CD4-positive, alpha-beta T cell treated with Interleukin-1 beta for 1 hour (primary cell): ENCODE measurements at regions not wholly inside any gene's neighbourhood (a gene's known extent, or its start where the extent isn't known, plus 50 kb on each side); places are given as distances from the start of the nearest gene placed in this dataset.
"Not testable (repeated sequence)": the region's sequence is repeated elsewhere in the genome, so short reads cannot be mapped to it uniquely, and the experiment has no call there.

ENCODE experiments used
- DNase-seq, 2 donors: peaks; one replicate each; pipeline ENCODE4 v3.0.0-alpha.2; 2020 to 2022

DNA sequence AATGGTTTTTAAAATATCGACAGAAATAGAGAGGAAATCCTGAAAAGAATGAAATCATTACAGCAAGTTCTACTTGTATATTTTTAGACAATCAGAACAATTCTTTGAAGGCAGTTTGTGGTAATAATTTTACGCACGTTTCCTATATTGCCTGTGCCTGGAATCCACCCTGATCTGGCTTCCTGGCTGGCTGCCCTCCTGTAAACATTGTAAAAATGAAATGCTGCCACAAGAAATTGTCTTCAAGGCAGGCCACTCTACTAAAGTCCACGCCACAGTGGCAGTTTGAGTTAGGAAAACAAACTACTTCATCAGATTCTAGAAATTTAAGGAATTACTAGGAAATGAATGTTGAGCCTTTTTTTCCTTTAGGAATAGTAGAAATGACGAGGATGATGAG, 454.5 kb upstream of the NR5A2 start:
- DNase-seq = no peak

DNA sequence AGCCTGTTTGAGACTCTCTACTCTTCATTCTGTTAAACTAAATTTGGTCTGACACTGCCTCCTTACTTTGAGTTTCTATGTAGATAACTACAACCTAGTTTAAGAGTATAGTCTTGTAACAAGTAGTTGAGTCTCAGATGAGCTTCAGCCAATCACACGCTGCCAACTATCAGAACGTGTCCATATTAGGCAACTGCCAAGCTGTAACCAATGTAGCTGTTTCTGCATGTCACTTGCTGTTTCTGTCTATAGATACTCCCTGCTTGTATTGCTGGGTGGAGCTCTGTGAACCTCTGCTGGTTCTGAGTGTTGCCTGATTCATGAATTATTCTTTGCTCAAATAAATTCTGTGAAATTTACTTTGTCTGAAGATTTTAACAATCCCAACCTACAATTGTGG, 452.6 kb upstream of the NR5A2 start:
- no peak for DNase-seq

DNA sequence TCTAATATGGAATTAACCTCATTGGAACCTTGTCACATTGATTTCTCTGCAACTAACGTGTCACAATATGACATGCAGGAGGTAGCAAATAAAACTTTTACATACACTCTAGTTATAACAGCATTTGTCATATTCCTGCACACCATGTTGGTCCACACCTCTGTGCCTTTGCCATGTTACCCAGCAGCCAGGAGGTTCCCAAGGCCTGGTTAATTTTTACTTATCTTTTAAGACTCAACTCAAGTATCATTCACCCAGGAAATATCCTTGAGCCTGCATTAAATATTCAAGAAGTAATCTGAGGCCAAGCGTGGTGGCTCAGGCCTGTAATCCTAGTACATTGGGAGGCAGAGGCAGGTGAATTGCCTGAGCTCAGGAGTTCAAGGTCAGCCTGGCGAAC, 447.2 kb upstream of the NR5A2 start:
- no peak for DNase-seq

DNA sequence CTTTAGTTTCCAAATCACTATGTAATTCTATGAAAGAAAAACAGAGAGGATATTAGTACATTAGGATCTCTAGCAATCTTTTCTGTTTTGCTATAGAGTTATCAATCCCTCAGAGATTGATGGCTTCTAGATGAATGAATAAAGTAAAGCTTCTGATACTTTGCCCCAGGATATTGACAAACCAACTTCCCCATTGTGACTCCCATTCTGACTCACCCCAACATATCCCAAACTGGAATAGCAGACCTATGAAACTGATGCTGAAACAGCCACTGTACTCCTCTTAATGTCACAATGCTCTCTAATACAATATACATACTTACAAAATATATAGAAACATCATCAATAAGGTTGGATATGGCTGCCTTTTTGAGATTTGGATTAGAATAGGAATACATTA, 442.1 kb upstream of the NR5A2 start:
- DNase-seq = no peak

DNA sequence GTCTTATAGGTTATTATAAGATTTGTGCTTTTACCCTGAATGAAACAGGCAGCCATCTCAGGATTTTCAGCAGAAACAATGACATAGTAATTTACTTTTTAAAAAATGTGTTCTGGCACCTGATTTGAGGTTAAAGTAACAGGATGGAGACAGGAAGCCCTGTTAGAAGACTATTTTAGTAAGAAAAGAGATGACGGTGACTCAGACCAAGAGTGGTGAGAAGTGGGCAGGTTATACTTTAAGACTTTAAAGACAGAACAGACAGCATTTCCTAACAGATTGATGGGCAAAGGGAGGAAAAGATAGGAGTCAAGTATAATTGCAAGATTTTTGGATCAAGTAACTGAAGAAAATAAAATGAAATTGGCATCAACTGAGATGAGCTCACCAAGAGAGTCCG, 436.8 kb upstream of the NR5A2 start:
- no peak for DNase-seq

DNA sequence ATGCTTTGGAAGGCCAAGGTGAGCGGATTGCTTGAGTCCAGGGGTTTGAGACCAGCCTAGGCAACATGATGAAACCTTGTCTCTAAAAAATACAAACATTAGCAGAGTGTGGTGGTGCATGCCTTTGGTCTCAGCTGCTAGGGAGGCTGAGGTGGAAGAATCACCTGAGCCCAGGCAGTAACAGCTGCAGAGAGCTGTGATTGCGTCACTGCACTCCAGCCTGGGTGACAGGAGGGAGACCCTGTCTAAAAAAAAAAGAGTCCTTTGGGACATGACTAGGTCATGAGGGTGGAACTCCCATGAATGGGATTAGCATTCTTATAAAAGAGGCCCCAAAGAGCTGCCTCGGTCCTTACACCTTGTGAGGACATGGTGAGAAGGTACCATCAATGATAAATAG, 436.0 kb upstream of the NR5A2 start:
- no peak for DNase-seq

DNA sequence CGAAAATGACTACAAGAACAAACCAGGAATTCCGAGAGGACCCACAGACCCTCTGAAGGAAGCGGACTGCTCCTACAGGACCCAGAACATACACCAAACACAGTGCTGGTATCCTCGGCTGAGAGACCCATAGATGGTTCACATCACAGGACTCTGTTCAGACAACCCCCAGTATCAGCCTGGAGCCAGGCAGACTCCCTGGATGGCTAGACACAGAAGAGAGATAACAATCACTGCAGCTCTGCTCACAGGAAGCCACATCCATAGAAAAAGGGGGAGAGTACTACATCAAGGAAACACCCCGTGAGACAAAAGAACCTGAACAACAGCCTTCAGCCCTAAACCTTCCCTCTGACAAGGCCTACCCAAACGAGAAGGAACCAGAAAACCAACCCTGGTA, 434.0 kb upstream of the NR5A2 start:
- DNase-seq = no peak

DNA sequence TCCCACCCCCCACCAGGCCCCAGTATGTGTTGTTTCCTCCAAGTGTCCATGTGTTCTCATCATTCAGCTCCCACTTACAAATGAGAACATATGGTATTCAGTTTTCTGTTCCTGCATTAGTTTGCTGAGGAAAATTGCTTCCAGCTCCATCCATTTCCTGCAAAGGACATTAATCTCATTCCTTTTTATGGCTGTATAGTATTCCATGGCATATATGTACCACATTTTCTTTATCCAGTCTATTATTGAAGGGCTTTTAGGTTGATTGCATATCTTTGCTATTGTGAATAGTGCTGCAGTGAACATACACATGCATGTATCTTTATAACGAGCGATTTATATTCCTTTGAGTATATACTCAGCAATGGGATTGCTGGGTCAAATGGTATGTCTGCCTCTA, 431.1 kb upstream of the NR5A2 start:
- DNase-seq = not testable (repeated sequence)

DNA sequence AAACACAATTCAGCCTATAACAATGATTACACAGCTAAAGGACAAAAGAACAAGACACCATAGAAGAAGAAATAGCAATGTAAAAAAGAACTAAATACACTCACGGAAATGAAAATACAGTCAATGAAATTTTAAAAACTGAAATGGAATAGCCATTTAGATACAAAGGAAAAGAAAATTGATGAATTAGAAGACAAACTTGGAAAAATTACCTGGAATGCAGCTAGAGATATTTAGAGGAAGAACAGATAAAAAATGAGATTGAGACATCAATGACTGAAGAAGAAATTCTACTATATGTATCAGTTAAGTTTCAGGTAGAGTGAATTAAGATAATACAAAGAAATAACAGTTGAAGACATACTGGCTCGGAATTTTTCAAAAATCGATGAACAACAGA, 430.4 kb upstream of the NR5A2 start:
- DNase-seq = no peak

DNA sequence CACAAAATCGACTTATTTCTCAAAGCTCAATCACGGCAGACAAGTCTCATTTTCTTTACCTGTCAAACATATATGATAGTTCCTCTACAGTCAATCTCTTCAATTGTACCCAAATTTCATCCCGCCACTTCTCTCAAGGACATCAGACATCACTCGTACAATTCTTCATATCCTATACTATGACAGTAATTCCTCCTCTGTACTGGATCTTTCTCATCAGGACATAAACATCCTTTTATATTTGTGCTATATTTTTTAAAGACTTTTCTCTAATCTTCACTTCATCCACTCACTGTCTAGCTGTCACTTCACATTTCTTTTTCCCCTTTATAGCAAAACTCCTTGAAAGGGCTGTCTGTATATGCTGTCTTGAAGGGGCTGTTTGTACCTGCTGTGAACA, 419.1 kb upstream of the NR5A2 start:
- DNase-seq = no peak

DNA sequence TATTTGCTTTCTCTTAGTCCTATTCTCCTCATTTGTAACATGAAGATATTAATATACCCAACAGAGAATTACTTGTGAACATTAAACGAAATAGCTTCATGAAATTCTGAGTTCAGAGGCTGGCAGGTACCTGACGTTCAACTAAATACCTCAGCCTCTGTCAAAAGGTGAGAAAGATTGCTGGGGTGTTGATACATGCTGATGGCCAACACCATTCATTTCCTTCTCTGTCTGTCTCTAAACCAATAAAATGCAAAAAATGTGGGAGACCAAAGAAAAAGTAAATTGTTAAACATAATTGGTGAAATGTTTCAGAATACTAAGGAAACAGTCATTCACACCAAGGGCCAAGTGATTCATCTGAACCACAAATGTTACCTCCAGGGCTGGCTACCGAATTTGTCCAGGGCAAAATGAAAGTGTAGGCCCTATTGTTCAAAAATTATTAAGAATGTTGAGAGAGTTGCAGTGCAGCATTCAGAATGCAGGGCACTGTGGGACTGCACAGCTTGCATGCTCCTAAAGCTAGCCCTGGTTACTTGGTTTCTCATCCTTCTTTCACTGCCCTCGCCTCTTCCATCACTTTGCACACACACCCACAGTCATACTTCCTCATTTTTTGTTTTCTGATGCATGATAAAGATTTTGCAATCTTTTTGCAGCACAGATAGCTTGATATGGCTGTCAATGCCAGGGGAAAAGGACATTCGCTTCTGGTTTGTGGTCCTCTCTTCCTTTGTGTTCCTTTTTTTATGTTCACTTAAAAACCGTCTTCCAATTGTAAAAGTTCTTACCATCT, 414.3 kb upstream of the NR5A2 start:
- peak in 1 of 2 donors; percentile 4 for DNase-seq

DNA sequence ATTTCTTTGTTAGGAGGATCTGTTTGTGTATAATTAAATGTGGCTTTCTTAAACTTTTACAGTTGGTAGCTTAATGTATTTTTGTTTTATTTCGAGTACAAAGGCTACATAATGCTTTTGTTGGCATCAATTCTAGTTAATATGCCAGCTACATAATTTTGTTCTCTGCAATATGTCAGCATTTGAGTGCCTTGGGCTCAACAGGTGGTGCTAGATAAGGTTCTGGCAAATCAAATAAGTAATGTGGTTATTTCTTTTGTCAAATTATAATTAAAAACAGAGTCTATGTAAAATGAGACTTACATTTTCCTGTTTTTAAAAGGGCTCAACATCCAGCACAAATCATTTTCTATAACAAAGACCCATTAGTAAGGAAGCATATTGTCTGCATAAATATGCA, 410.6 kb upstream of the NR5A2 start:
- no peak for DNase-seq

DNA sequence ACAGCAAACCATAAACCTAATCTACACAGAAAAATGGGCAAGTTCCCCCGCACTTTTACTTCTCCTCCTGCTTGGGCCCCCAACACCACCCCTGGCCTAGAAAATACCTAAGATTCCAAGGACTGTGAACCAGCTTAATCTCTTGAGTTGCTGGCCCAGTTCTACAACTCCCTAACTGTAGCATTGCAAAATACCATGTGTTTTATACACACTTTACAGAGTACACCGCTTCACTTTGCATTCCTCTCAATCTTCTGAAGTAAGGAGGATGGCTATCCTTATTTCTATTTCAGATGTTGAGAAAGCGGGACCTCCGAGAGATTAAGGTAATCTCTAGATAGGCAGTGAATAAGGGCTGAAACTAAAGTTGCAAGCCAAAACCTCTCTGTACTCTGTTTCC, 408.3 kb upstream of the NR5A2 start:
- DNase-seq = no peak

DNA sequence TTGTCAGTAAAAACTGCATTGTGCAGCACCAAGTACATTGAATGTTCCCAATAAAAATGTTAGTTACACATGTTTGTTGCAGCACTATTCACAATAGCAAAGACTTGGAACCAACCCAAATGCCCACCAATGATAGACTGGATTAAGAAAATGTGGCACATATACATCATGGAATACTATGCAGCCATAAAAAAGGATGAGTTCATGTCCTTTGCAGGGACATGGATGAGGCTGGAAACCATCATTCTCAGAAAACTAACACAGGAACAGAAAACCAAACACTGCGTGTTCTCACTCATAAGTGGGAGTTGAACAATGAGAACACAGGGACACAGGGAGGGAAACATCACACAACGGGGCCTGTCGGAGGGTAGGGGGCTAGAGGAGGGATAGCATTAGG, 401.3 kb upstream of the NR5A2 start:
- not testable (repeated sequence) for DNase-seq

DNA sequence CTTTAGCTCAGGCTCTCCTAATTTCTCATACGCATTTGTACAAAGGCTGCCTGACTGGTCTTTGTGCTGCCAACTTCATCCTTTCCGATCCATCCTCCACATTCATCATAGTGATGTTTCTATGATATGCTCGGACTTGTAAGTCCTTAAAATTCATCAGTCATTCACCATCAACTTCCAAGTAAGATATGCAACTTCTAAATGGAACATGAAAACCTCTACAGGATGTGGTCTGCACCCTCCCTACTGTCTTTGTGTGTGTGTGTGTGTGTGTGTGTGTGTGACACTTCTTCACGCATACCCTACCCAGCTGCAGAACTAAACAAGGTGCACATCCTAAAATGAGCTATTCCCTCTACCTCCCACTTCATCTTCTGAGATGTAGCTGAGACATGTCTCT, 397.9 kb upstream of the NR5A2 start:
- no peak for DNase-seq

DNA sequence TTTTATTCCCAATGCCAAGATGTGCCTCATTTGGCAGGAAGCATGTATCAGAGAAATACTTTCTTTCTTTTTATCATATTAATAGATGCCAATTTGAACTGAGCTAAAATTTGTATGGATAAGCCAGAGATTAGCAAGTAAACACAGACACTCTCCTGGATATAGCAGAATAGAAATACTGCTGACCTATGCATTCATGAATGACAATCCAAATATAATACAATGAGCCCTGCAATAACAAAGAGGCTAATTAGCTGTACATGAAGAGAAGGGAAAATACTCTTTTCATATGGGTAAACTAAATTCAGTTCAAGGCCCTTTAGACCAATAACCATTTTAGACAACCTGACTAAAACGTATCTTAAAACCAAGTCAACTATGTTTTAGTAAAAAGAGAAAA, 388.1 kb upstream of the NR5A2 start:
- DNase-seq = no peak

DNA sequence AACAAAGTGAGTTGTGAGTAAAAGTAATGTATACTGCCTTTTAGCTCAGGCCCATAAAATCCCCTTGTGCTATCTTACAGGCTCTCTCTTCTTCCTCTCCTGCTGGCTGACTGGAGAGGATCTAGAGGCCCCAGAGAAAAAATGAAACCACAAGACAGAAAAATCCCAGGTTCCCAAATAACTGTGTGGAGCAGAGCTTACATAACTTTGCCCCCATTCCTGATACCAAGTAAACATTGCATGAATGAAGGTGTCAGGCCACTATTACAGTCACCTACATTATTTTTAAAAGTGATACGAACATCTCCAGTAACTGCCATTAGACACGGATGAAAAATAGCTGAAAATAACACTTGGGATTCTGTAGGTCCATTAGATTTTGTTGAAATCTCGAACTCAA, 386.0 kb upstream of the NR5A2 start:
- no peak for DNase-seq

DNA sequence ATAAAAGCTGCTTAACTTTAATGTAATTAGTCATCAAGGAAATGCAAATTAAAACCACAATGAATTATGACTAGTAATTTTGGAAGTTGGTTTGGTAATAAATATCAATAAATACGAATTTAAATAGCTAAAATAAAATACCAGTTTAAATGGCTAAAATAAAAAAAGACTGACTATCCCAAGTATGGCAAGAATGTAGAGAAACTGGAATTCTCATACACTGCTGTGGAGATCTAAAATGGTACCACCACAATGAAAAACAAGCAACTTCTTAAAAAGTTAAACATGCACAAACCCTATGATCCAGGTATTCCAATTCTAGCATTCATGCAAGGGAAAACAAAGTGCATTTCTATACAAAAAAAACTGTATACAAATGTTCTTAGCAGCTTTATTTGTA, 382.6 kb upstream of the NR5A2 start:
- DNase-seq = no peak

DNA sequence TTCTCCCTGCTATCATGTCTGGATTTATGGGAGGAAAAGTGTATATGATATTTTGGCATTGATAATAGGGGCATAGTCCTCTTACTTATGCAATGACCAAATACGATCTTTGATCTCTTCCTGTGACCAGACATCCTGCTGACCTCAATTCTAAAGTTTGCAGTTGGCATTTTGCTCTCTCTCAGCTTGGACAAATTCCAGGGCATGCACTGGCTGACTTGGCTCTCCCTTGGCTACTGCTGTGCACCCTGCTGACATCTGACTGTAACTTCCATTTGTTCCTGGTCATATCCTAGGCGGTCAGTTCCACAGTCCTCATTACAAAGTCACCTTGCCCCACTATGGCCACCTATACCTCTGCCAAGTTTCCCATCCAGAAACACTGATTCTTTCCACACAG, 380.7 kb upstream of the NR5A2 start:
- DNase-seq = no peak

DNA sequence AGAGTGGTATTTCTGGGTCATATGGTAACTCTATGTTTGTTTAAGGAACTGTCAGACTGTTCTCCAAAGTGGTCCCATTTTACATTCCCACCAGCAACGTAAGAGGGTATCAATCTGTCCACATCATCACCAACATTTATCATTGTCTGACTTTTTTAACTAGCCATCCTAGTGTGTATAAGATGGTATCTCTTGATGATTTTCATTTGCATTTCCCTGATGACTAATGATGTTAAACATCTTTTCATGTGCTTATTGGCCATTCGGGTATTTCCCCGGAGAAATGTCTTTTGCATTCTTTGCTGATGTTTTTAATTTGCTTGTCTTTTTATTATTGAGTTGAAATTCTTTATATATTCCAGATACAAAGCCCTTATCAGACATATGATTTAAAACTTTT, 370.1 kb upstream of the NR5A2 start:
- DNase-seq = no peak

DNA sequence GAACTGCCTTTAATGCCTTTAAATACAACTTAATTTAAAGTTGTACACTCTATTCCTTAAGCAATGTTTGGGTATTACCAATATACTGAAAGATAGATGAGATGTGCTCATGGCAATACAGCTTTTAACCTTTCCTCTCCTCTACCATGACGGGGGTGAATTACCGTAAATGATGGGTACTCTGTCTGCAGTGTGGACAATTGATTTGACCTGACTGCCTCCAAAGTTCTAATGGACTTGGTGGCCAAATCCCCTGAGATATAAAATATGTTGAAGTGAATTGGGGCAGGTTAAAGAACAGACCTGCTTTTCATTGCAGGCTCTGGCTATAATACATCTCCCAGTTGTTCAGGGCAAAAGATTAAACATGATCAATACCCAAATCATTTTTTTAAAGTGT, 367.4 kb upstream of the NR5A2 start:
- DNase-seq = no peak

DNA sequence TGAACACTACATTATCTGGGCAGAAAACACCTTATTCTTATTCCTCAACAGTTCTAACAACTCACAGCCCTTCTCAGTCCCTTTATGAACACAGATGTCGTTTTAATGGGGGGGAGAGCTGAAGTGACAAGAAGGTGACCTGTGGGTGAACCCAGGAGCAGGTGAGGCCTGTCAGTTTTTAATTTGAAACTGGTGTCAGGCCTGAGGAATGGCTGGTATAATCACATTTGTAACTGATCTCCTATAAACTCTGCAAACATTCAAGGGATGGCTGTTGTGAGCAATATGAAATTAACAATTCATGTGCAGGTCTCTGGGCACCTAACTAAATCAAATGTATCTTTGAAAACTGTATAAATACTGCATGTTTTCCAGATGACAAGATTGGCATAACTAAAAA, 362.1 kb upstream of the NR5A2 start:
- no peak for DNase-seq

DNA sequence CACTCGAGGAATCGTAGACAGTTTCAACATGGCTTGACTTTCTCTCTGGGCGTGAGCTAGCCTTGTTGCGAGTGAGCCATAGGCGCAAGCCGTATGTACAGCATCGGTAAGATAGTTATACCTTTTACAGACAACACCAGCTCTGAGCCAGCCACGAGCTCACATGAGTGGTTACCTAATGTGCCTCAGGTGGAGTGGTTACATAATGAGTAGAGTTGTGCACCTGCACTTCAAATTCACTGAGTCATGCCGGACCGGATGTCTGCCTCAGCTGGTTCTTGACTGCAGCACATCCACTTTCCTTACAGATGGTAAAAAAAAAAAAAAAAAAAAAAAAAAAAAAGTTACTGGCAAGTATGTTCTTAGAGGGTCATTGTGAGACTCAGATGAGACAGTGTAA, 360.4 kb upstream of the NR5A2 start:
- DNase-seq = no peak

DNA sequence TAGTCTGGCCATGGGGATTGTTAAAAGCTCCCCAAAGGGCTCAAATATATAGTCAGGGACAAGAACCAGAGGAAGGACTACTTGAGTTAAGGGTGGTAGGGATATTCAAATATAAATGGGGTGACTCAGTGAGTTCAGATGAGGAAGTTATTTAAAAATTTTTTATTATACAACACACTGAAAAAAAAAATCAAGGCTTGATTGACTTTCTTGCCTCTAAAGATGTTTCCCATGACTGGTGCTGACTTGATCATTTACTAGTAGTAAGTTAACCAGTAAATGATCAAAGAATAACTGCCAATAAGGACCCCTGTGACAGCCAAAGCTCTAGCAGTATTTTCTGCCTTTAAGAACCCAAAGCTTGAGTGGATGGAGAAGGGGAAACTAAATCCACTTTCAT, 357.6 kb upstream of the NR5A2 start:
- no peak for DNase-seq

DNA sequence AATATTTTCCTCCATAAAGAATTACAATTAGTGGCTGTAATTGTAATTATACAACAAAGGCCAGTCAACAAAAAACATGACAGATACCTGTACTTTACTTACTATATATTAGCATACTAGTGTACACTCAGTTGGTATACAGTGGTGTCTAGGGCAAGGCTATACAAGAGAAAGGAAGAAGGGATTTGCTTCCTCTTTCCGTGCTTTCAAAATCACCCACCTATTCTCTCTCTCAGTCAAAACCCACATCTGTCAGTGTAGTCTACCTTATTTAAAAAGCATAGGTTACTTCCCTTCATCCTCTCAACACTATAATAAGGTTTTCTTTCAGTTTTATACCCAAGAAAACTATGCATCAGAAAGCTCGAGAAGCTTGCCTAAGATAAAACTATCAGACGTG, 355.8 kb upstream of the NR5A2 start:
- no peak for DNase-seq

DNA sequence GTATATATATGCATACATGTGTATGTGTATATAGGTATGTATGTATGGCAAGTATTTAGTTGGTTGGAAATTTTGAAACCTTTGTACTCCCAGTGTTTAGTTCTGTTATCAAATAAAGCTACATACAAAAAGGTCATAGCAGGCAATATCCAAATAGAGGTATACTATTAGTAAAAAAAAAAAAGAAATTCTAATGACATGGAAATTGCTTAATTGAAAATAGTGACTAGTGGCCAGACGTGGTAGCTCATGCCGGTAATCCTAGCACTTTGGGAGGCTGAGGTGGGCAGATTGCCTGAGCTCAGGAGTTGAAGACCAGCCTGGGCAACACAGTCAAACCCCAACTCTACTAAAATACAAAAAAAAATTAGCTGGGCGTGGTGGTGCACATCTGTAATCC, 351.6 kb upstream of the NR5A2 start:
- no peak for DNase-seq
